ENCODE measurements at regions not wholly inside any gene's neighbourhood (a gene's known extent, or its start where the extent isn't known, plus 50 kb on each side); places are given as distances from the start of the nearest gene placed in this dataset.
A peak's percentile ranks its signal among the peaks of the same experiment; 100 is the strongest.
"Not testable (repeated sequence)": the region's sequence is repeated elsewhere in the genome, so short reads cannot be mapped to it uniquely, and the experiment has no call there.

DNA sequence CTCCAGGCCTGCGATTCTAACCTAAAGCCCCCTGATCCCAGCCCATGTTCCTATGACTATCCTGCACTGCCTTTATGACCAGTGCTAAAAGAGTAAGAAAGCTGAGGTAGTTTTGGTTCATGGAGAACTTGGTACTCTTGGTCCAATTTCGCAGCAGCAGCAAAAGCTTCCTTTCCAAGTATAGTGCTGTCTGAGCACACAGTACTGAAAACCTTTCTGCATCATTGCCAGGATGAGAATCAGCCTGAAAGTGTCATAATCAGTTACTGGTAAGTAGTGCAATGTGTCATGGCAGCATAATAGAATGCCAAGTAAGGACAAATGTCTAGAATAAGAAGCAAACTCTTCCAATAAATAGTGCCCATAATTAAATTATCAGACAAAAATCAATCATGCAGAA is 889.6 kb upstream of the ADGRL4 start:
- Histone ChIP-seq H3K27me3 (ENCODE audit: control insufficient read depth, insufficient read depth, low read length, poor library complexity, severe bottlenecking) (no peaks in the 10 kb centered on the region), H3K9me3 (ENCODE audit: control insufficient read depth, low read length) (peaks cover 7% of the 10 kb centered on the region), H3K27ac (ENCODE audit: low read depth, low read length) (no peak overlapping the region), H3K9ac (ENCODE audit: extremely low read depth, low read length, poor library complexity, severe bottlenecking) (no peak overlapping the region), H3K4me3 (ENCODE audit: low read length) (no peak overlapping the region), H3K36me3 (ENCODE audit: control insufficient read depth, insufficient read depth, low read length) (no peaks in the 10 kb centered on the region), H3K4me1 (ENCODE audit: control insufficient read depth, insufficient read depth, low read length) (no peaks in the 10 kb centered on the region)
- DNase-seq = no peak
- WGBS, 2 experiments (ENCODE audit: insufficient coverage in 1 of 2, insufficient read length in 1 of 2) = 89% methylated on average over 2 of the region's 2 CpGs; no CpG with 5 or more reads in 1 of the 2 experiments
- H3K27me3 Mint-ChIP-seq (ENCODE audit: insufficient read depth) = no peaks in the 10 kb centered on the region
- H3K36me3 Mint-ChIP-seq (ENCODE audit: low read depth) = peaks cover 1% of the 10 kb centered on the region
- no peak overlapping the region for H3K27ac Mint-ChIP-seq
- H3K9me3 Mint-ChIP-seq = peaks cover 22% of the 10 kb centered on the region
- H3K4me3 Mint-ChIP-seq = no peak overlapping the region
- H3K4me1 Mint-ChIP-seq = no peaks in the 10 kb centered on the region
- TF ChIP-seq, protein P1, sequence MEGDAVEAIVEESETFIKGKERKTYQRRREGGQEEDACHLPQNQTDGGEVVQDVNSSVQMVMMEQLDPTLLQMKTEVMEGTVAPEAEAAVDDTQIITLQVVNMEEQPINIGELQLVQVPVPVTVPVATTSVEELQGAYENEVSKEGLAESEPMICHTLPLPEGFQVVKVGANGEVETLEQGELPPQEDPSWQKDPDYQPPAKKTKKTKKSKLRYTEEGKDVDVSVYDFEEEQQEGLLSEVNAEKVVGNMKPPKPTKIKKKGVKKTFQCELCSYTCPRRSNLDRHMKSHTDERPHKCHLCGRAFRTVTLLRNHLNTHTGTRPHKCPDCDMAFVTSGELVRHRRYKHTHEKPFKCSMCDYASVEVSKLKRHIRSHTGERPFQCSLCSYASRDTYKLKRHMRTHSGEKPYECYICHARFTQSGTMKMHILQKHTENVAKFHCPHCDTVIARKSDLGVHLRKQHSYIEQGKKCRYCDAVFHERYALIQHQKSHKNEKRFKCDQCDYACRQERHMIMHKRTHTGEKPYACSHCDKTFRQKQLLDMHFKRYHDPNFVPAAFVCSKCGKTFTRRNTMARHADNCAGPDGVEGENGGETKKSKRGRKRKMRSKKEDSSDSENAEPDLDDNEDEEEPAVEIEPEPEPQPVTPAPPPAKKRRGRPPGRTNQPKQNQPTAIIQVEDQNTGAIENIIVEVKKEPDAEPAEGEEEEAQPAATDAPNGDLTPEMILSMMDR (conservative IDR thresholded peaks at IDR 0.05) = no peak

DNA sequence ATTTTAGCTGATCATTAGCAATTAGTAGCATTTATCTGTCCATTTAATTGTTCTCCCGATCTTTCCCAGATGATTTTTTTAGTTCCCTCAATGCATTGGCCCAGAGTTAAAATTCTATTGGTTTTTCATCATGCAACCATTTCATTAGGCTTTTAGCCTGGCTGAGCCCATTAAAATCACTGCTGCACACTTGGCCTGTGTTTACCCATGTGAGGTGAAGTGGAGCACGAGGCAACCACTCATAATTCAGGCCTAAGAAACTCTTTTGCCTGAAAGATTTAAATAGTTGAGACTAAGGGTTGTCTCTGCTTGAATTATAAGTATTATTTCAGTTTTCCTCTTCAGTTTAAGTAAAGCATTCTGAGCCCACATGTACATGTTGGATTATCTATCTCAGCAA is 889.0 kb upstream of the ADGRL4 start:
- 90 to 92% methylated on average over 1 to 2 of the region's 2 CpGs for WGBS, 2 experiments (ENCODE audit: insufficient coverage in 1 of 2, insufficient read length in 1 of 2)
- no peak overlapping the region for H3K4me3 Mint-ChIP-seq
- DNase-seq = no peak
- H3K27me3 Mint-ChIP-seq (ENCODE audit: insufficient read depth) = no peaks in the 10 kb centered on the region
- Histone ChIP-seq H3K9me3 (ENCODE audit: control insufficient read depth, low read length) (peaks cover 7% of the 10 kb centered on the region), H3K36me3 (ENCODE audit: control insufficient read depth, insufficient read depth, low read length) (no peaks in the 10 kb centered on the region), H3K27me3 (ENCODE audit: control insufficient read depth, insufficient read depth, low read length, poor library complexity, severe bottlenecking) (no peaks in the 10 kb centered on the region), H3K4me3 (ENCODE audit: low read length) (no peak overlapping the region), H3K4me1 (ENCODE audit: control insufficient read depth, insufficient read depth, low read length) (no peaks in the 10 kb centered on the region), H3K9ac (ENCODE audit: extremely low read depth, low read length, poor library complexity, severe bottlenecking) (no peak overlapping the region), H3K27ac (ENCODE audit: low read depth, low read length) (no peak overlapping the region)
- no peak overlapping the region for H3K27ac Mint-ChIP-seq
- H3K4me1 Mint-ChIP-seq = no peaks in the 10 kb centered on the region
- peaks cover 27% of the 10 kb centered on the region for H3K9me3 Mint-ChIP-seq
- H3K36me3 Mint-ChIP-seq (ENCODE audit: low read depth) = peaks cover 1% of the 10 kb centered on the region
- TF ChIP-seq, protein P1 (conservative IDR thresholded peaks at IDR 0.05) = no peak

DNA sequence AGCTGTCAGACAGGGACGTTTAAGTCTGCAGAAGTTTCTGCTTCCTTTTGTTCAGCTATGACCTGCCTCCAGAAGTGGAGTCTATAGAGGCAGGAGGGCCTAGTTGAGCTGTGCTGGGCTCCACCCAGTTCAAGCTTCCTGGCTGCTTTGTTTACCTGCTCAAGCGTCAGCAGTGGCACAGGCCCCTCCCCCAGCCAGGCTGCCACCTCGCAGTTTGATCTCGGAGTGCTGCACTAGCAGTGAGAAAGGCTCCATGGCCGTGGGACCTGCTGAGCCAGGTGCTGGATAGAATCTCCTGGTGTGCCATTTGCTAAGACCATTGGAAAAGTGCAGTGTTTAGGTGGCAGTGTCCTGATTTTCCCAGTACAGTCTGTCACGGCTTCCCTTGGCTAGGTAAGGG is 887.6 kb upstream of the ADGRL4 start:
- not testable (repeated sequence) for H3K27ac Mint-ChIP-seq; H3K4me3 Mint-ChIP-seq; H3K36me3 Mint-ChIP-seq (ENCODE audit: low read depth); H3K27me3 ChIP-seq (ENCODE audit: control insufficient read depth, insufficient read depth, low read length, poor library complexity, severe bottlenecking); H3K27me3 Mint-ChIP-seq (ENCODE audit: insufficient read depth); H3K4me1 ChIP-seq (ENCODE audit: control insufficient read depth, insufficient read depth, low read length); H3K9ac ChIP-seq (ENCODE audit: extremely low read depth, low read length, poor library complexity, severe bottlenecking); H3K36me3 ChIP-seq (ENCODE audit: control insufficient read depth, insufficient read depth, low read length); H3K4me1 Mint-ChIP-seq; H3K9me3 ChIP-seq (ENCODE audit: control insufficient read depth, low read length); H3K4me3 ChIP-seq (ENCODE audit: low read length); H3K27ac ChIP-seq (ENCODE audit: low read depth, low read length)
- WGBS, 2 experiments (ENCODE audit: insufficient coverage in 1 of 2, insufficient read length in 1 of 2) = 76 to 90% methylated on average over 2 to 6 of the region's 6 CpGs
- peak; percentile 54 for DNase-seq
- peaks cover 41% of the 10 kb centered on the region for H3K9me3 Mint-ChIP-seq

DNA sequence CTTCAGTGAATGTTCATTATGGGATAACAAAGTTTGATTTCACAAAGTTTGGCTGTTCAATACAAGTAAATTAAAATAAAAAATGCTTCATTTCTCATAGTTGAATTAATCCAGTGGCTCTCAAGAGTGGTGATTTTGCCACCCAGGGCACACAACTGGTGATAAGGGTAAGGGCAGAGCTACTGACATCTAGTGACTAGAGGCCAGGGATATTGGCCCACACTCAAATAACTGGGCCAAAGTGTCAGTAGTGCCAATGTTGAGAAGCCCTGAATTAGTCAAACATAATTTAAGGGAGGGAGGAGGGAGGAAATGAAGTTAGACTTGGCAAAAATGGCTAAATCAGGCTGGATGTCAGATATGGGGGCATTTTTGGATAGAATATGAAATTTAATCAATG is 880.5 kb upstream of the ADGRL4 start:
- Histone ChIP-seq H3K27ac (ENCODE audit: low read depth, low read length) (no peak overlapping the region), H3K4me1 (ENCODE audit: control insufficient read depth, insufficient read depth, low read length) (no peaks in the 10 kb centered on the region), H3K4me3 (ENCODE audit: low read length) (no peak overlapping the region), H3K36me3 (ENCODE audit: control insufficient read depth, insufficient read depth, low read length) (no peaks in the 10 kb centered on the region), H3K9ac (ENCODE audit: extremely low read depth, low read length, poor library complexity, severe bottlenecking) (no peak overlapping the region), H3K27me3 (ENCODE audit: control insufficient read depth, insufficient read depth, low read length, poor library complexity, severe bottlenecking) (no peaks in the 10 kb centered on the region), H3K9me3 (ENCODE audit: control insufficient read depth, low read length) (peaks cover 25% of the 10 kb centered on the region)
- TF ChIP-seq, protein P1 (conservative IDR thresholded peaks at IDR 0.05) = no peak
- H3K27ac Mint-ChIP-seq = no peak overlapping the region
- H3K4me1 Mint-ChIP-seq = no peaks in the 10 kb centered on the region
- no peaks in the 10 kb centered on the region for H3K27me3 Mint-ChIP-seq (ENCODE audit: insufficient read depth)
- no peak overlapping the region for H3K4me3 Mint-ChIP-seq
- peaks cover 25% of the 10 kb centered on the region for H3K36me3 Mint-ChIP-seq (ENCODE audit: low read depth)
- DNase-seq = no peak
- peaks cover 58% of the 10 kb centered on the region for H3K9me3 Mint-ChIP-seq

Measured in endodermal cell (in vitro differentiated cells).